Activated gamma-delta T cell treated with Interleukin-2 at 50 U/mL for 16 hours (primary cell): ENCODE measurements at regions not wholly inside any gene's neighbourhood (a gene's known extent, or its start where the extent isn't known, plus 50 kb on each side); places are given as distances from the start of the nearest gene placed in this dataset.
"Not testable (repeated sequence)": the region's sequence is repeated elsewhere in the genome, so short reads cannot be mapped to it uniquely, and the experiment has no call there.

Experiments
- DNase-seq: peaks from one replicate; pipeline ENCODE4 v3.0.0-alpha.2; 2020

DNA sequence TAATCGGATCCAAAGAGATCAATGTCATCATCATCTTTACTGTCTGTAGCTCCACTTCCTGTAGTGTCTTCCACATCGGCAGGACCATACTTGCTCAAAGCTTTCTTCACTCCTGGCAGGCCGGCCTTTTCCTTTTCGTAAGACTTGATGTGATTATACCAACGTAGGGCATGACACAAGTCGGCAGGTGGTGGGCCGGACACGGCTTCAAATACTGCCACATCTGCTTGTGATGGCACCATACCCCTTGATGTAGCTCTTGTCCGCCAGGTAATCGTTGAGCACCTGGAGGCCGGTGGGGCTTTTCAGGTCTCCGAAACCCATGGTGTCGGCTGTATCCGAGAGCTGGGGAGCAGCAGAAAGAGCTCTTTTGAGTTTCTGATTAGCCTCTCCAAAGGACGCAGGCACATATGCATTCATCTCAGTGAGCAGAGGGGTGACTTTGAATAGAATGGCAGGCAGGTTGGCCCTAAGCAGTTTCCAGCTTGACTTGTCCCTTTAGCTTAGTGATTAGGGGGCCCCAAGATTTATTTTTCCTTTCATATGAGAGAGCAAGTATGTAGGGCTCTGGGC is 106.0 kb upstream of the PODXL start:
- not testable (repeated sequence) for DNase-seq

DNA sequence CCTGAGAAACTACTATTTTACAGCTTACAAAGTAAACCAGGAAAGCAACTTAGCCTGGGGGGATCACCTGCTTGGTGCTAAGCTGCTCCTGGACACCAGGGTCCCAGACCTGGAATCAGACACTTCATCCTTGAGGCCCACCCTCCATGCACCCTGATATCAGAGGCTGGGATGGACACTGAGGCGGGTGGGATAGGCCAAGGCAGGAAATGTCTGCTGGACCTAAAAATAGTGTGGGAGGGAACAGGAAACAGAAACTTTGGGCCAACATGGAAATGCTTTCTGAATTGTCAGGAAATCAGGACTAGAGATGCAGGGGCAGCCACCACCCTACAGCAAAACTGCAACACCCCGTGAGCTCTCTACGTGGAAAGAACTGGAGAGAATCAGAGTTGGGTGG is 101.5 kb upstream of the PODXL start:
- DNase-seq = no peak

DNA sequence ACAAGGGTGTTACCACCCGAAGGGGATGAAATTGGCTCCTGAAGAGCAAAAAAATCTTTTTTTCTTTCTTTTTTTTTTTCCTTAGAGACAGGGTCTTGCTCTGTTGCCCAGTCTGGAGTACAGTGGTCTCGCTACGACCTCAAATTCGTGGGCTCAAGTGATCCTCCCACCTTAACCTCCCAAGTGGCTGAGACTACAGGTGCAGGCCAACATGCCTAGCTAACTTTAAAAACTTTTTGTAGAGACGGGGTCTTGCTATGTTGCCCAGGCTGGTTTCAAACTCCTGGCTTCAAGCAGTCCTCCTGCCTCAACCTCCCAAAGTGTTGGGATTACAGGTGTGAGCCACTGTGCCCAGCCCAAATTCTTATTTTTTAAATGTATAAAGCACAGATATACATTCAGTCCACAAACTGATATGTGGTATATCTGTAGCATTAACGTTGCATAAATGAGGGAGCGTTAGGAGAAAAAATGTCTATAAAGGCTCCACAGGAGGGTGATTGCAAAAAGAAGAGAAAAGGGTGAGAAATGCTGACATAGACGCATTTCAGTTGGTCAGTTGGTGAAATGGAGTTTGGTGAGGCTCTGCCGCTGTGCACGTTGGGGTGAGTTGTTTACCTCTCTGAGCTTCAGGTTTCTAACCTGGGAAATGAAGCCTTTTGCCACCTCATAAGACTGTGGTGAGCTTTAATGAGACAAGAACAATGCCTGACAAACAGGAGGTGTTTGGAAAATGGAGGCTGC is 100.7 kb upstream of the PODXL start:
- no peak for DNase-seq

DNA sequence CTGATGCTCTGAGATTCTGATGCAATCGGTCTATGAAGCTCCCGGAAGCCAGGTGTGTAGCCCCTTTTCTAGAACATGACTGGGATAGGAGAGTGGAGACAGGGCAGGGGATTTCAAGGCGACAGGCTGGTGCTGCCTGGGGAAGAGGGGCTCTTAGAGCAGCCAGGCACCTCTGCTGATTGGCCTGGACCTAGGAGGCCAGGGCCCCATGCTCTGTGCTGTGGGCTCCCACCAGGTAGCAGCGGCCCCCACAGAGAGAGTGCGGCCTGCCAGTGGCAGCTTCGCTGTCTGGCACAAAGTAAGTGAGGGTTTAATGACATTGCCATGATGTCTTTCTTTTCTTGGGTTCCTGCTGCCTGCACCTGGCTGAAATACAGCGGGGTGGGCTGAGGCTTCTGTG is 99.4 kb upstream of the PODXL start:
- DNase-seq = no peak

DNA sequence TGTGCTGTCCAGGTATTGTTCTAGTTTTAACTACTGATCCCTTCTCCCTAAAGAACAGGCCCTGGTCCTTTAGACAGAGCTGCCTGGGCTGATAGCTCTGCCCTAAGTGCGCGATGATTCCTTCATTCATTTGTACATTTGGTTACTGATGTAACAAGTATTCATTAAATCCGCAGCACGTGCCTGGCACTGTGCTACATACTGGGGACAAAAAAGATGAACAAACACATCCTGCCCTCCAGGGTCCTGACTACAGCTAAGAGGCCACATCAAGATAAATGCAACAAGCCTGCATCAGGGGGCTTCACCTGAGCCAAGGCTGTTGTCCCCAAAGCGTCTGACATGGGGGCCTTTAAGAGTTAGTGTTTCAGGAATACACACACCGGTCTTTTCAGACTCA is 99.0 kb upstream of the PODXL start:
- DNase-seq = no peak

DNA sequence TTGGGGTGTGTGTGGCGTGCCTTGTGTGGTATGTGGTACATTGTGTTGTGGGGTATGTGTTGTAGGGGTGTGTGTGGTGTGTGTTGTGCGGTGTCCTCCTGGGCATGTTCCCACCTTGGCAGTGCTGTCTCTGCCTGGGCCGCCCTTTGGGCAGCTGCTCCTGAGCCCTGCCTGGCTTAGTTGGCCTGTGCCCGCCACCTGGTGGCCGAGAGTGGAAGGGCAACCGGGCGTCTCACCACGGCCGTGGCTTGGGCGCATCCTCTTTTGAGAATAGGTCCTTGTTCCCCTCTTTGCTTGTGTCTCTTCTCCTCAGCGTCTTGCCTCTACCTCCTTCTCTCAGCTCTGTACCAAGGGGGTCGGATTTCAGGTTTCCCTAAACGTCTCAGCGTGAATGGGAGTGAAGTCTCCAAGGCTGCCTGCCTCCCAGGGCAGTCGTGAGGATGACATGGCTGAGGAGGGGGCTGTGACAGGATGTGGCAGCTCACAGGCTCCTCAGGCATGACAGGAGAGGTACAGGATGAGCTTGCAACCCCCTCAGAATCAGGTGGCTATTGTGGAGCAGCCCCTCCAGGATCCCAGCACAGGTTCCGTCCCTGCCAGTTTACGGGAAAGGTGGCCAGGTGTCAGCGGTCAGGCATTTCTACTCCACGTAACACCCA is 98.4 kb upstream of the PODXL start:
- peak; percentile 78 for DNase-seq

DNA sequence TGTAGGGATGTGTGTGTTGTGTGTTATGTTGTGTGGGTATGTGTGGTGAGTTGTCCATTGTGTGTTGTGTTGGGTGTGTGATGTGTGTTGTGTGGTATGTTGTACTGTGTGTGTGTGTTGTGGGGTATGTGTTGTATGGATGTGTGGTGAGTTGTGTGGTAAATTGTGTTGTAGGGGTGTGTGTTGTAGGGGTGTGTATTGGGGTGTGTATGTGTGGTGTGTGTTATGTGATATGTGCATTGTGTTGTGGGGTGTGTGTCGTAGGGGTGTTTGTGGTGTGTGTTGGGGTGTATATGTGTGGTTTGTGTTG is 97.8 kb upstream of the PODXL start:
- no peak for DNase-seq

DNA sequence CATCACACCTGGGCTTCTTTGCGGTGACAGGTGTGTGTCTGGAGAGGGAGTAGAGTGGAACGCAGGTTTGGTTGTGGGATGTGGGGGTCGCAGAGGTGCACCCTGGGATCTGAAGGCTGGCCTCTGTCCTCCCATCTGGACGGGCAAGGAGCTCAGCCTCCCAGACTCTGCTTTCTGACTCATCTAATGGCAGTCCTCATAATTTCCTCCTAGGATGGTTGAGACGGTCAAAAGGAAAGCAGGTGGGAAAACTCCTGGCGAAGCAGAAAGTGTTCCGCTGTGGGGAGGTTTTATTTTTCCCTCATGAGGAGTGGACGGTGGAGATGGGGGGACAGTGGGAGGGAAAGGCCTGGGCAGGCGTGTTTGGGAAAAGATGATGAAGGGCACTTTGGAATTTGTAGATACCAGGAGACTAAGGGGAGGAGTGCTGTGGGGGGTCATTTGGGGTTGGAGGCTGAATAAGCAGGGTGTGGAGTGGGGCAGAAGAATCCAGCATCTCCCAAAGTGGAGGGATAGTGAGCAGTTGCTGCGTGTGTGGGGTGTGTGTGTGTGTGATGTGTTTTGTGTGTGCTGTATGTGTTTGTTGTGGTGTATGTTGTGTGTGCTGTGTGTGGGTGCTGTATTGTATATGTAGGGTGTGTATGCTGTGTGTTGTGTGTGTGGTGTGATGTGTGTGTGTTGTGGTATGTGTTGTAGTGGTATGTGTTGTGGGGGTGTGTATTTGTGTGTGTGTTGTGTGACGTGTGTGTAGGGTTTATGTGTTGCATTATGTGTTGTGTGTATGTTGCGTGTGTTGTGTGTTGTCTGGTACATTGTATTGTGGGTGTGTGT is 97.2 kb upstream of the PODXL start:
- DNase-seq = no peak

DNA sequence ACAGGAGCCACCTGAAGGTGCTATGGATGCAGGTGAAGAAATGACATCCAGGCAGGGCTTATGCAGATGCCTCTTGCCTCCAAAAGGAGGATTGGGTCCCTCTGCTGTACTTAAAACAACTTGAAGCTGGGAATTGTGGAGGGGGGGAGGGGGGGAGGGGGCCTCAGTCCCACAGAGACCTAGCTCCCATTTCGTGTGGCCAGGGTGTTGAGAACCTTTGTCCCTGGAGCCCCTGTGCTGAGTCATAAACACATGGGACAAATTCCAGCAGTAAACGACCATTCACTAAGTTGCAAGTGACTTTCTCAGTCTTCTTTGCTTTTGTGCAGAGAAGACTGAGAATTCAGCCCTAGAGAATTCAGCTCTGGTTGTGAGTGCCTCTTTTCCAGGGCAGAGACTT is 96.5 kb upstream of the PODXL start:
- DNase-seq = no peak

DNA sequence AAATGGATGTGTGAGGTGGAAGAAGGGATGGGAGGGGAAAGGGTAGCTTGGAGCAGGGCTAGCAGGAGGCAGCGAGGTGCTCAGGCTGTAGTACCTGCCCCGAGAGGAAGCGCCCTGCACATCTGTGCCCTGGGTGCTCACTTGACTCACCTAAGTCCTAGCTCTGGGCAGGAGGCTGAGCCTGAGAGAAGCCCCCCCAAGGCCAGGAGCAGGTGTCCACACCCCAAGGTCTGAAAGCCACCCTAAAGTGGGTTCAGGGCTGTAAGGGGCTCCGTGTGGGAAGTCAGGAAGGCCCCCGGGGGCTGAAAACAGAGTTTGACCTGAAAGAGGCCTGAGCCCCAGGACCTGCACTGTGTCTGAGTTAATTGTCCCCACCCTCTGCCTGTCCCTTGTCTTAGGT is 95.8 kb upstream of the PODXL start:
- no peak for DNase-seq

DNA sequence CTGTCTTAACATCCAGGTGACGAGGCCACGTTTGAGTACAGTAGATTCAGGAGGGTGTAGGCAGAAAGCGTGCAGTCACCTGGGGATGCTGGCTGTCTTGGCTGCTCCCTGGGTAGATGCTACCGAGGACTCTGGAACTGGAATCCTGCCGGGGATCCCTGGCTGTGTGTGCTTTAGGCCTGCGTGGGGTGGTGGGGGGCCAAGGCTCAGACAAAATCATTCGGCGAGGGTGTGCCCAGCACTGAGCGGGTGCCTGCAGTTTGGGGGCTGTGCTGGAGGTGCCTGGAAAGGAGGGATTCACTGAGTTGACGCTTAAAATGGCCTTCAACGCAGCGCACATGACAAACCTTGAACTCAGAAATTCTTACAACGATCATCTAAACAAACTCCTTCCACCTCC is 93.5 kb upstream of the PODXL start:
- no peak for DNase-seq

DNA sequence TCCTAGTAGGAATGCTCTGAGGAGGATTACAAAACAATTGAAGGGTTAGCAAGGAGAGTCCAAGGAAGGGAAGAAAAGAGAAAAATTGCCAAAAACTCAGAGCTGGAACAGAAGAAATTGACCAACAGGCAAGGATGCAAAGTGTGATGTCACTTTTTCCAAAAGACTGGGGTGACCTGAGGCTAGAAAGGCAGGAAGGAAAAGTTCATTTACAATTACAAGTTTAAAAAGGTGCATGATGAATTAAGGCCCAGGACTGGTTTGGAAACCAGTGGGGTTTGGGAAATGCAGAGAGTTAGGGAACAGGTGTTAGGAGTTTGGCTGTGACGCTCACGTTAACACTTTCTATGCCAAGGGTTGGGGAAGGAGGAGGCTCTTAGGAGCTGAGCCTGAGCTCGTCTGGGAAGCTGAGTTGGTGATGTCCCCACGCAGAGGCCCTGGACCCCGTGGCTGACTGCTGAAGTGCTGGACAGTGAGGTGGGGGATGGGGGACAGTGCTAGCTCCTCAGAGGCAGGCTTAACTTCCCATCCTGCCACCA is 92.6 kb upstream of the PODXL start:
- no peak for DNase-seq

DNA sequence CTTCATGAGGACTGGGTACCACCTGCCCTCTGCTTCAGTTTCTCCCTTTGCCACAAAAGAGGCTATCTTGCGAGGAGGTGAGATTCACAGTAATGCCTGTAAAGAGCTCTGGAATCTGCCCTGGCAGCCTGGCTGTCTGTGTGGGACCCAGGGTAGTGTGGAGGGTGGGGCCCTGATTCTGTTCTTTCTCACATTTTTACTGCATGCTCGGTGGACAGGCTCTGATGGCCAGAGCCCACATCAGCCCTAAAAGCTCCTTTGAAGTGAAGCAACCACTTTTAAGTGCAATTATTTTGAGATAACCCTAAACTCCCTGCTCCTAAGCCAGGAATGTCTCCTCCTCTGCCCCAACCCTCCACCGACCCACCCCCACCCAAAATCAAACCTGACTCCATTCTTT is 92.1 kb upstream of the PODXL start:
- DNase-seq = no peak

DNA sequence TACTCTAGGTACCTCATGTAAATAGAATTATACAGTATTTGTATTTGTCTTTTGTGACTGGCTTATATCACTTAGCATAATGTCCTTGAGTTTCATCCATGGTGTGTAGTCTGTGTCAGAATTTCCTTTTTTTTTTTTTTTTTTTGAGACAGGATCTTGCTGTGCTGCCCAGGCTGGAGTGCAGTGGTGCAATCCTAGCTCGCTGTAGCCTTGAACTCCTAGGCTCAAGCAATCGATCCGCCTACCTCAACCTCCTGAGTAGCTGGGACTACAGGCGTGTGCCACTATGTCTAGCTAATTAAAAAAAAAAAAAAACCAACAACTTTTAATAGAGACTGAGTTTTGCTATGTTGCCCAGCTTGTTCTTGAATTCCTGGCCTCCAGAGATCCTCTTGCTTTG is 89.8 kb upstream of the PODXL start:
- no peak for DNase-seq

DNA sequence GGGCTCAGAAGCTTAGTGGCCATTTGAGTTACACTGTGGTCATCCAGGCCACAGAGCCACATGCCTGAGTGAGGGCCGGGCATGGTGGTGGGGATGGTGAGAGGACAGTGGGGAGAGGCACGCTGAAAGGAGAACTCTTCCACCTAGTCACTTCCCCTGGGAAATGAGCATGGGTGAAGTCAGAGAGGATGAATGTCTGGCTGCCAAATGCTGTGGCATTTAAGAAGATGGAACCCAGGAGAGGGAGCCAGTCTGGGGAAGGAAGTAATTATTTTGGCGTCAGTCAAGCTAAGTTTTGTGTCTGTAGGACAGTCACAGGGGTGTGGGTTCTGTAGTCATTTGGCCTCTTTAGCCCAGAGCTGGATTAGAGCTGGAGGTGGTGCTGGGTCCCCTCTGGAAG is 86.0 kb upstream of the PODXL start:
- no peak for DNase-seq

DNA sequence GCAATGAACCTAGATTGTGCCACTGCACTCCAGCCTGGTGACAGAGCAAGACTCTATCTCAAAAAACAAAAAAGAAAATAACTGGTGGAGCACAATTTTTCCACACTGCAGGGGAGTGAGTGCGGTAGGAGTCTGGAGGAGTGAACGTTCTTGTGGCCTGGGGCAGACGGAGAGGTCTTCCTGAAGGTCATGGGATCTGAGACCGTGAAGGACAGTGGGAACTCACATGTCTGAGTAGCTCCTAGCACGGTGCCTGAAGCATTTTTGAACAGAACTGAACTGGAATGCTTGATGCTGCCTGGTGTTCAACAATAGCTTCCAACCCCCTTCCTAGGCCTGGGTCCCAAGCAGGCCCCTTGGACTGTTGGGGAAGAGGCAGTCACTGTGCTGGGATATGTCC is 84.3 kb upstream of the PODXL start:
- DNase-seq = no peak

DNA sequence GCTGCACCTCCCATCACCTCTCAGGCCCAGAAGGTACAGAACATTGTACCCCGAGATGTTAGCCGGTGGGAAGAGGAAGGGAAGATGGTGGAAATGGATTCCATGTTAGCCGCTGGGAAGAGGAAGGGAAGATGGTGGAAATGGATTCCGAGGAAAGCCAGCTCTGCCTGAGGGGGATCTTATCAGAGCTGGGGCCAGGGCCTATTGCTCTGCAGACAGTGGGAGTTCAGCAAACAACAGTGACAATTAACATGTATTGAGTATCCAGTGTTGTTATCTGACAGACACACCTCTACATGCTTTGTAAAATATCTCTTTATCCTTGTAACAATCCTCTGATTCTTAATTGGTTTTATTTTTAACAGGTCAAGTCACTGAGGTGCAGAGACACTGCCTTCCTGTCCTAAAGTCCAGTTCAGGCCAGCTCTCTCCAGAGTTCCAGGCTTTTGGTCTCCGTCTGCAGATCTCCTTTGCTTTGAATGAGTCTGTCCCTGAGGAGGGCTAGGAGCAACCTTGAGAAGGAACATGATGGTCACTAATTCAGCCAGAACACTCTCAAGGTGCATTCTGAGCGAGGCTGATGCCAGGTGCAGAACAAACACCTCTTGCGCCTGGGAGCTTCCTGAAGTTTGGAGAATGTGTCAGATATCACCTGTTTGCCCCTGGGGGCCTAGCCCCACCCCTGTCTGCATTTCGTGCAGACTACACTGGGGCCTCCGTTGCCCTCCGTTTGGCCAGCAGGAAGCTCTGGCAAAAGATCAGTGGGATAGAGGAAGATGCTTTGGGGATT is 82.4 kb upstream of the PODXL start:
- no peak for DNase-seq

DNA sequence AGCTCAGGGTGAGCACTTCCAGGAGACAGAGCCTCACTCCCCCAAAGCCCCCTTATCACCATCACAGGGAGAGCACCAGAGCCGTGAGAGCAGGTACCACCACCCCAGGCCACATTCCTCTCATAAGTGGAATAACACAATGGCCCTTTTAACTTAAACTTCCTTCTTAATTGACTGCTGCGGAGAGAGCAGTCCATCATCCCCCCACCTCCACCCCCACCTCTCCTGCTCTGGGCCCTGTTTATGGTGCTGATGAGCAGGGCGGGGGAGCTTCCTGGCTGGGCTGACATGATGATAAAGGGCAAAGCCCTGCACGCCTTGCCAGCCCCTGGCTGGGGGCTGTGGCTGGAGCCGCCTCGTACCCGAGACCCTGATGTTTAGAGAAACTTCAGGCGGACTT is 81.4 kb upstream of the PODXL start:
- DNase-seq = no peak

DNA sequence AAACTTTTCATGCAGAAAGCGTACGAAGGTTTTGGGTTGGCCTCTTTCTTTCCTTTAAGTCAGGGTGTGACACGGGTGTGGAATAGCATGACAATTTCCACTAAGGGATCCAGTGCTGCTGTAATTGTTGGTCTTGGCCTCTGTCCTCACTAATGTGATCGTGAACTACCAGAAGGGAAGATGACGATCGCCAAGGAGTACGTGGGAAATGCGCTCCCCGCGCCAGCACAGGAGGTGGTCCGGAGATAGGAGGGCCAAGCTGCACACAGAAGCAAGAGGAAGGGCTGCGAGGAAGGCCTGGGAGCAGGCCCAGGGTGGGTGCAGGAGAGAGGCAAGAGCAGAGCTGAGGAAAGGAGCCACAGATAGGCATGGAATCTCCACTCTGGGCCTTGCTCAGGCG is 79.7 kb upstream of the PODXL start:
- DNase-seq = no peak

DNA sequence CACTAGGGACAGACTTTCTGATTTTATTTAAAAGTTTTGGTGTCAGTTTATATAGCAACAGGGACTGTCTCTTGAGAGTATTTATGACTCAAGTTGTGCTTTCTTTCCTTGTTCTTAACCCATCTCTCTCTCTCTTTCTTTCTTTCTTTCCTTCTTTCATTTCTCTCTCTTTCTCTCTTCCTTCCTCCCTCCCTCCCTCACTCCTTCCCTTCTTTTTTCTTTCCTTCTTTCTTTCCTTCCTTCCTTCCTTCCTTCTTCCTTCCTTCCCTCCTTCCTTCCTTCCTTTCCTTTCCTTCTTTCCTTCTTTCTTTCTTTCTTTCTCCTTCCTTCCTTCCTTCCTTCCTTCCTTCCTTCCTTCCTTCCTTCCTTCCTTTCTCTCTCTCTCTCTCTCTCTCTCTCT is 77.8 kb upstream of the PODXL start:
- DNase-seq = not testable (repeated sequence)

DNA sequence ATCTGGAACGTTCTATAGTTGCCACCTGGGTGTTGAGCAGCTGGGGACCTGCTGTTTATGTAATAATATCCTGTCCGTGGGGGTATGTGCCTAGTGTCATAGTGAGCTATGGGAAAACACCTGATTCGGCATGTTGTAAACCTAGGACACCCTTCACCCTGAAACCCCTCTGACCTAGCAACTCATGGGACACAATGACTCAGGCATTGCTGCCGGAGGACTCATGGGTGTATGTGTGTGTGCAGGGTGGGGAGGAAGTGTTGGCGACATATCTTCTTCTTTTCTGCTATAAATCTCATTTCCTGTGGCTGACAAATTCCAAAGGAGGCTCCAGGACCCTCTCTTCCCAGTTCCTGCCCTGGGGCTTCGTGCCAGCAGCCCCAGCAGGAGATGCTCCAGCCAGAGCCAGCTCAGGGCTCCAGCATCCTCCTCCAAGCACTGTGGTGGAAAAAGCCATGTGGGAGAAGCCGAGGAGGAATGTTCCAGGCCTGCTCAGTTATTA is 77.0 kb upstream of the PODXL start:
- DNase-seq = no peak

DNA sequence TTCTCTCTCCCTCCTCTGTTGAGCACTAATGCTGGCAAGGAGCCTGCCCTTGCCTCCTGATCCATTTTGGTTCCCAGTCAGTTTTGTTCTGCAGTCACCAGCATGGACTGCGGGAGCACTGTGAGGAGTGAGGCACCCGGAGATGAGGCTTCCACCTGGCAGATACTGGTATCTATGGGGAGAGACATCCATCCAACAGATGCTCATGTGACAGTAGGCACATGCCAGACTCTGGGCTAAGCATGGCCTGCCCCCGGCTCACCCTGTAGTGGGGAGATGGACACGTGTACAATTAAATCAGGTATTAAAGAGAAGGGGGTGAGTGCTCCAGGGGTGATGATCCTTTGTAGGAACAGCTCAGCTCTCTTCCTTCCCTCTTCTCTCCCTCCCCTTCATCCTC is 74.0 kb upstream of the PODXL start:
- no peak for DNase-seq
